ENCODE measurements at regions not wholly inside any gene's neighbourhood (a gene's known extent, or its start where the extent isn't known, plus 50 kb on each side); places are given as distances from the start of the nearest gene placed in this dataset.

DNA sequence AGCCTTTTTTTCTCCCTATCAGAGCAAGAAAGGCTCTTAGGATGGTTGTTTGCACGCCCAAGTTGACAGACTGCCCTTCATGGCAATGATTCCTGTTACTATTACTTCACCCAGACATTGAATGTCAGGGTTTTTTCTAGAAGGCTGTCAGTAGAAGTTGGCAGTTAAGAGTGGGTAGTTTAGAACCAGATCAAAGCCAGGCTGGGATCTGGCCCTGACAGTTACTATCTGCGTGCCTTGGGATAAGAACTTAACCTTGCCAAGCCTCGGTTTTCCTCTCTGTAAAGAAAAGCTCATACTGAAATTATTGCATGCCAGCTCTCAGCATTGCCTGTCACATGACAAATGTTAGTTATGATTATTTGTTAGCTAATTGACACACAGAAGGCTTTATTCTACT is 58.7 kb upstream of the PPP2R5A start:
- no peak for DNase-seq (ENCODE audit: low spot score)
- Mint-ChIP-seq H3K4me1 (peaks cover 9% of the 10 kb centered on the region), H3K27ac (no peak overlapping the region), H3K27me3 (ENCODE audit: insufficient read depth, low read depth, poor library complexity) (peaks cover 10% of the 10 kb centered on the region), H3K4me3 (no peak overlapping the region), H3K36me3 (ENCODE audit: low read depth) (no peaks in the 10 kb centered on the region), H3K9me3 (no peaks in the 10 kb centered on the region)
- H3K4me2 ChIP-seq: no peak overlapping the region
- H3K4me3 ChIP-seq: no peak overlapping the region
- H2AFZ ChIP-seq: peak overlapping the region; percentile 39
- no peak overlapping the region for H3K27ac ChIP-seq (ENCODE audit: low read depth)
- H3K27me3 ChIP-seq (ENCODE audit: insufficient read depth): no peaks in the 10 kb centered on the region
- TF ChIP-seq POLR2AphosphoS5 (IDR thresholded peaks at IDR 0.05; ENCODE audit: low read depth) (no peak), EZH2phosphoT487 (IDR thresholded peaks at IDR 0.05; ENCODE audit: unreplicated experiment) (no peak), CREB1 (CRISPR knock-in tag; IDR thresholded peaks at IDR 0.05; ENCODE audit: low read depth) (no peak), NANOG (IDR thresholded peaks at IDR 0.05; ENCODE audit: borderline replicate concordance) (no peak), STAT1 (IDR thresholded peaks at IDR 0.05; ENCODE audit: unreplicated experiment) (no peak), REST (IDR thresholded peaks at IDR 0.05; ENCODE audit: unreplicated experiment) (no peak), JUNB (IDR thresholded peaks at IDR 0.05; ENCODE audit: unreplicated experiment) (no peak), ZNF114 (CRISPR knock-in tag; IDR thresholded peaks at IDR 0.05) (no peak)
- TF ChIP-seq, protein P1, sequence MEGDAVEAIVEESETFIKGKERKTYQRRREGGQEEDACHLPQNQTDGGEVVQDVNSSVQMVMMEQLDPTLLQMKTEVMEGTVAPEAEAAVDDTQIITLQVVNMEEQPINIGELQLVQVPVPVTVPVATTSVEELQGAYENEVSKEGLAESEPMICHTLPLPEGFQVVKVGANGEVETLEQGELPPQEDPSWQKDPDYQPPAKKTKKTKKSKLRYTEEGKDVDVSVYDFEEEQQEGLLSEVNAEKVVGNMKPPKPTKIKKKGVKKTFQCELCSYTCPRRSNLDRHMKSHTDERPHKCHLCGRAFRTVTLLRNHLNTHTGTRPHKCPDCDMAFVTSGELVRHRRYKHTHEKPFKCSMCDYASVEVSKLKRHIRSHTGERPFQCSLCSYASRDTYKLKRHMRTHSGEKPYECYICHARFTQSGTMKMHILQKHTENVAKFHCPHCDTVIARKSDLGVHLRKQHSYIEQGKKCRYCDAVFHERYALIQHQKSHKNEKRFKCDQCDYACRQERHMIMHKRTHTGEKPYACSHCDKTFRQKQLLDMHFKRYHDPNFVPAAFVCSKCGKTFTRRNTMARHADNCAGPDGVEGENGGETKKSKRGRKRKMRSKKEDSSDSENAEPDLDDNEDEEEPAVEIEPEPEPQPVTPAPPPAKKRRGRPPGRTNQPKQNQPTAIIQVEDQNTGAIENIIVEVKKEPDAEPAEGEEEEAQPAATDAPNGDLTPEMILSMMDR (conservative IDR thresholded peaks at IDR 0.05; ENCODE audit: low read depth in 2 of 2): no peak
- H3K4me1 ChIP-seq (ENCODE audit: insufficient read depth): peaks cover 7% of the 10 kb centered on the region; the same call in 1 of the 2 replicates
- H3F3A ChIP-seq (replicated peaks; ENCODE audit: low read depth): no peaks in the 10 kb centered on the region
- H3K9me2 ChIP-seq (ENCODE audit: insufficient read depth): no peaks in the 10 kb centered on the region
- no peak for ATAC-seq
- no peaks in the 10 kb centered on the region for H3K36me3 ChIP-seq (ENCODE audit: insufficient read depth)
- H4K20me1 ChIP-seq (replicated peaks; ENCODE audit: insufficient read depth): no peaks in the 10 kb centered on the region
- H3K79me2 ChIP-seq (replicated peaks; ENCODE audit: insufficient read depth): no peaks in the 10 kb centered on the region

DNA sequence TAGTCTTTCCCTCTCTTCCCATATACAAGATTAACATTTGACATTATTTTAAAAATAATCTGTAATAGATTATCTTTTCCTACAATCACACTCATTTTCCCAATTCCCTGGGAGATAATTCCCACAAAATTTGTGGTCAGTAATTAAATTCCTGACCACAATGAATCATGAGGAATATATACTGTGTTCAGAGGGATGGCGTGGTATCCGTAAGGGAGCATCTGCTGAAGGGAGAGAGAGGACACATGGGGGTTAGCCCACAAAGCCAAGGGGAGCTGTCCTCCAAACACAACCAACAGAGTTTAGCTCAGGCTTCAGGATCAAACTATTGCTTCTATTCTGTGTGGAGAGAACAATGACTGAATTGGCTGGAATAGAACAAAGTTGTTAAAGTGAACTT is 57.1 kb upstream of the PPP2R5A start:
- H3K4me3 ChIP-seq: no peak overlapping the region
- H3K9me3 Mint-ChIP-seq: no peaks in the 10 kb centered on the region
- H3K27ac ChIP-seq (ENCODE audit: low read depth): no peak overlapping the region
- no peaks in the 10 kb centered on the region for H3K79me2 ChIP-seq (replicated peaks; ENCODE audit: insufficient read depth)
- H3K36me3 Mint-ChIP-seq (ENCODE audit: low read depth): no peaks in the 10 kb centered on the region
- no peak for ATAC-seq
- no peak for DNase-seq (ENCODE audit: low spot score)
- H3K36me3 ChIP-seq (ENCODE audit: insufficient read depth): no peaks in the 10 kb centered on the region
- no peaks in the 10 kb centered on the region for H4K20me1 ChIP-seq (replicated peaks; ENCODE audit: insufficient read depth)
- H3K4me2 ChIP-seq: no peak overlapping the region
- peaks cover 7% of the 10 kb centered on the region; the same call in 1 of the 2 replicates for H3K4me1 ChIP-seq (ENCODE audit: insufficient read depth)
- peaks cover 7% of the 10 kb centered on the region for H3K27me3 Mint-ChIP-seq (ENCODE audit: insufficient read depth, low read depth, poor library complexity)
- H2AFZ ChIP-seq: no peak overlapping the region
- no peaks in the 10 kb centered on the region for H3K27me3 ChIP-seq (ENCODE audit: insufficient read depth)
- peaks cover 9% of the 10 kb centered on the region for H3K4me1 Mint-ChIP-seq
- H3K9me2 ChIP-seq (ENCODE audit: insufficient read depth): no peaks in the 10 kb centered on the region
- no peak overlapping the region for H3K4me3 Mint-ChIP-seq
- no peaks in the 10 kb centered on the region for H3F3A ChIP-seq (replicated peaks; ENCODE audit: low read depth)
- H3K27ac Mint-ChIP-seq: no peak overlapping the region
- TF ChIP-seq ZNF331 (CRISPR knock-in tag; IDR thresholded peaks at IDR 0.05; ENCODE audit: low read depth) (no peak), POLR2AphosphoS5 (IDR thresholded peaks at IDR 0.05; ENCODE audit: low read depth) (no peak), REST (IDR thresholded peaks at IDR 0.05; ENCODE audit: unreplicated experiment) (no peak), EZH2 (IDR thresholded peaks at IDR 0.05; ENCODE audit: low read depth, unreplicated experiment) (no peak), EZH2phosphoT487 (IDR thresholded peaks at IDR 0.05; ENCODE audit: unreplicated experiment) (no peak), STAT1 (IDR thresholded peaks at IDR 0.05; ENCODE audit: unreplicated experiment) (no peak), ETS1 (IDR thresholded peaks at IDR 0.05) (no peak), JUNB (IDR thresholded peaks at IDR 0.05; ENCODE audit: unreplicated experiment) (no peak), NANOG (IDR thresholded peaks at IDR 0.05; ENCODE audit: borderline replicate concordance) (no peak)
- TF ChIP-seq, protein P1 (conservative IDR thresholded peaks at IDR 0.05; ENCODE audit: low read depth in 2 of 2): no peak
